ENCODE measurements at regions not wholly inside any gene's neighbourhood (a gene's known extent, or its start where the extent isn't known, plus 50 kb on each side); places are given as distances from the start of the nearest gene placed in this dataset.

DNA sequence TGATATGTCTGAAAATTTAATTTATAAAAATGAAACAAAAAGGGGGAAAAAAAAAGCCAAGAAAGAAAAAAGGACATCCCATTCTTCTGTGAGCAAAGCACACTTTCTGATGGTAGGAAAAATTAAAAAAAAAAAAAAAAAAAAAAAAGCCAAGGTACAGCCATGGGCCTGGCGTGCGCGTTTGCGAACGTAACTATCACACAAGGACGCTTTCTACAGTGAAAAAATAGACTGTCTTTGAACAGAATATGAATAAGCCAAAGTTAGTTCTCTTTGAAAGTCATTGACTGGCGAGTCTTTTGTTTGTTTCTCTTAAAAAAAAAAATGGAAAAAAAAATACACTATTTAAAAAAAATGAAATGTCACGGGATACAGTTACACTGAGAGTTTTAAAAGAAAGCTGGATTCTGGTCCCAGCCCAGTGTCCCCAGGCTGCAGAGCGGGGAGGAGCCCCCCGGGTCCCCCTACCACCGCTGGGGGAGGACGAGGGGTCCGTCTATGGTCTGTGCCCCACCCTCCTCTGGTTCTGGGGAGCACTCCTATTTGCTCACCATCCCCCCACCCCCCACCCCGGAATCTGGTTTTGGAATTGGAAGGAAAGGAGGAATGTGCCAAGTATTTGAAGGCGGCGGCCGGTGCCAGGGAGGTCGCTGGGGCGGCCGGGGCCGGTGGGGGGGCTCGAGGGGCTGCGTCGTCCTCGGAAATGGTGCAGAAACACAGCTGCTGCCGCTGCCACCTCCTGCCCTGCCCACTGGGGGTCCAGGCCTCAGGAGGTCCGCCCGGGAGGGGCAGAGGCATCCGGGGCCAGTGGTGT is 134.5 kb downstream of the PTPRS start:
- no peak for TF ChIP-seq POLR2A (IDR thresholded peaks at IDR 0.05)
- TF ChIP-seq, protein P1, sequence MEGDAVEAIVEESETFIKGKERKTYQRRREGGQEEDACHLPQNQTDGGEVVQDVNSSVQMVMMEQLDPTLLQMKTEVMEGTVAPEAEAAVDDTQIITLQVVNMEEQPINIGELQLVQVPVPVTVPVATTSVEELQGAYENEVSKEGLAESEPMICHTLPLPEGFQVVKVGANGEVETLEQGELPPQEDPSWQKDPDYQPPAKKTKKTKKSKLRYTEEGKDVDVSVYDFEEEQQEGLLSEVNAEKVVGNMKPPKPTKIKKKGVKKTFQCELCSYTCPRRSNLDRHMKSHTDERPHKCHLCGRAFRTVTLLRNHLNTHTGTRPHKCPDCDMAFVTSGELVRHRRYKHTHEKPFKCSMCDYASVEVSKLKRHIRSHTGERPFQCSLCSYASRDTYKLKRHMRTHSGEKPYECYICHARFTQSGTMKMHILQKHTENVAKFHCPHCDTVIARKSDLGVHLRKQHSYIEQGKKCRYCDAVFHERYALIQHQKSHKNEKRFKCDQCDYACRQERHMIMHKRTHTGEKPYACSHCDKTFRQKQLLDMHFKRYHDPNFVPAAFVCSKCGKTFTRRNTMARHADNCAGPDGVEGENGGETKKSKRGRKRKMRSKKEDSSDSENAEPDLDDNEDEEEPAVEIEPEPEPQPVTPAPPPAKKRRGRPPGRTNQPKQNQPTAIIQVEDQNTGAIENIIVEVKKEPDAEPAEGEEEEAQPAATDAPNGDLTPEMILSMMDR (IDR thresholded peaks at IDR 0.05), result no peak
